GM18519 (cell line): ENCODE measurements at regions not wholly inside any gene's neighbourhood (a gene's known extent, or its start where the extent isn't known, plus 50 kb on each side); places are given as distances from the start of the nearest gene placed in this dataset.
A peak's percentile ranks its signal among the peaks of the same experiment; 100 is the strongest.
"Not testable (repeated sequence)": the region's sequence is repeated elsewhere in the genome, so short reads cannot be mapped to it uniquely, and the experiment has no call there.

Experiments used
- ATAC-seq: cut with Tn5 transposase; IDR thresholded peaks from one replicate; pipeline ENCODE4 v1.9.1; 2021; ENCODE audit warnings: mild to moderate bottlenecking, moderate library complexity; ENCODE audit not compliant: unreplicated experiment, low FRiP score

DNA sequence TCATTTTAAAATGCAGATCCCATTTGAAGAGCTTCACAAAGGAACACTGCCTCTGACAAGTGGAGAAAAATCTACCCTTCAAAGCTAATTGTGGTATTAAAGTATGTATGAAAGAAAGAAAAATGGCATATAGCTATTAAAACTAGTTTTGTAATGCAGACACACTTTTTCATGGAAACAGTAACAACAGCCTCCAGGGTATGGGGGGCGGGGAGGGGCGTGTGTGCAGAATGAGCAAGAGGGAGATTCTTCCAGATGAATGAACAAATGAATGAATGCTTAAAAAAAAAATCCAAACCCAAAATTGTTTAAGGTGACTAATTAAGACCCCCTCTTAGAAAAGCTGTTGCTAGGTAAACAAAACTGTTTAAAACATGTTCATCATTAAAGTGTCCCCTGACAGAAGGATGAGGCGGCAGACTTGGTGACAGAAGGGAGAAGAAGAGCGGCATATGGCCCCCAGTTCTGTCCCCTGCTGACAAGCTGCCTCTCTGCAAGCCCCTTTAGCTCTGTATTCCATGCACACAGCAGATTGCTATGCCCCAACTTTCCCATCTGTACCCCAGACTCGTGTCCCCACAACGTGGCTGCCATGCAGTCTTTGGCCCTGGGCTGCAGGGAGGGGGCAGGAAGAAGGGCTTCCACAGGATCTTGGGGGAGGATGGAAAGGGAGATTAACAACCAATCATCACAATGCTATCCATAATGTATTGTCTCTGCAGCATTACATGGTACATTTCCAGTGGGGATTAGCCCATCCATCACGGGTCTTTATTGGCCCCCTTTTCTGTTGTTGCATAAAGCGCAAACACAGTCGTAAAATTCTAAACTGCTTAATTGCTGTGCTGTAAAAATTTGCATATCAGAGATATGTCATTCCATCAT is 108.4 kb upstream of the OLIG3 start:
- no peak for ATAC-seq

DNA sequence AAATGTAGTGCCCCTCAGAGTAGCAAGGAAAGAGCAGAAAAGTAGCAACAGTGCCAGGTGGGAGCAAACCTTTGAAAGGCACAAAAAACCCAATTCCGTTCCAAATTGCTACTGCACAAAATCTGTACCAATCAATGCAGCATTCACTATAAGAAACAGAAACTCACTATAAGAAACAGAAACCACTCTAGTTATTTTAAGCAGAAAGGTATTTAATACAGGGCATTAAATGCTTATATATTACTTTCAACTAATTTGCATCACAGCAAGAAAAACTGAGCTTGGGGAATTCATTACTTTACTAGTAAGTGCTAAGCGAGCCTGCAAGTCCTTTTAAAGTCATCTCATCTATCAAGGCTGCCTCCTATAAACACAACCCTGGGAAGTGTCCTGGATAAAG is 116.5 kb upstream of the OLIG3 start:
- ATAC-seq: no peak

DNA sequence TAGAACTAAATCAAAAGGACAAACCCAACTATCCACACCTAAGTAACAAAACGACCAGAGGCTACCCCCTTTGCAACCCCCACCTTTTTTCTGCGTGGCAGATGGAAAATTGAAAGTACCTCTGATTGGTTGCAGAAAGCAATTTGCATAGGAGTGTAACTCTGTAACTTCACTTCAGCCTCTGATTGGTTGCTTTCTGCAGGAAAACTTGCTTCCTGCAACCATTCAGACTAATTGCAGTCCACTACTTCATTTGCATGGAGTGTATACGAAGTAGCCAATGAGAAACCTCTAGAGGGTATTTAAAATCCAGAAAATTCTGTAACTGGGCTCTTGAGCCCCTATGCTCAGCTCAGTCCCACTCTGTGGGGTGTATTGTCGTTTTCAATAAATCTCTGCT is 129.1 kb upstream of the OLIG3 start:
- no peak for ATAC-seq

DNA sequence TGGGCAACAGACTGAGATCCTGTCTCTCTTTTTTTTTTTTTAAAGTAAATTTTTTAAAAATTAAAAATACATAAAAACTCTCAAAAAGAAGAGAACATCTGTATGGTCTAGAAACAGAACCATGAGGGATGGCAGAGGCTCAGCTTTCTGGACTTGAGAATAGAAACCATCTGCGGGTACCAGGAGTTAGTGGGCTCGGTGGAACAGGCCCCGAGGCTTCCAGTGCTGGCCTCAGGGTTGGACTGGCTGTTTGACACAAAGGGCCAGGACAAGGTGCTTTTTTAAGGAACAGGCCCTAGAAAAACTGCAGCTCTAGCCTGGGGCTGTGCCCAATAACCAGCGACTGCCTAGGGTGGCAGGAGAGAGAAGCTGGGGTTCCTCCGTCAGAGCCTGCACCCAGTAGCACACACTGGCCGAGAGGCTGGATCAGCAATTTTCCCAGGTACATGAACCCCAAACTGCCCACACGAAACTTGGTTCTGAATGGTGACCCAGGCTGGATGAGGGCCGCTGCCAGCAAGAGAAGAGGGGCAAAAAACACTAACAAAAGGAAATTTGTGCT is 131.0 kb upstream of the OLIG3 start:
- no peak for ATAC-seq

DNA sequence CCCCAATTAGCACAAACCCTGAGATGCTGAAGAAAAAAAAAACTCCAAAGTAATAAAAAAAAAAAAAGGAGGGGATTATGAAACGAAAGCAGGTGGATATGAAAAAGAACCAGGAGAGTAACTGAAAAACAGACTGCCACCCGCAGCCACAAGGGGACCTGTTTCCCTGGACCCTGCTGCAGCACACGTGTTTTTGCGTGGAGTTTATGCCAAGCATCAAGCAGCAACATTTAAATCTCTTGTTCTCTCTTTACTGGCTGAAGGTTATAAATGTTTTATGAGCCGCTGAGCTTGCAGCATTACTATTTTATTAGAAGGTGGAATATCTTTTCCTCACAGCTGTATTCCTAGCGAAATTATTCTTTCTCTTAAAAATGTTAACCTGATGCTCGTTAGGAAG is 131.6 kb upstream of the OLIG3 start:
- no peak for ATAC-seq

DNA sequence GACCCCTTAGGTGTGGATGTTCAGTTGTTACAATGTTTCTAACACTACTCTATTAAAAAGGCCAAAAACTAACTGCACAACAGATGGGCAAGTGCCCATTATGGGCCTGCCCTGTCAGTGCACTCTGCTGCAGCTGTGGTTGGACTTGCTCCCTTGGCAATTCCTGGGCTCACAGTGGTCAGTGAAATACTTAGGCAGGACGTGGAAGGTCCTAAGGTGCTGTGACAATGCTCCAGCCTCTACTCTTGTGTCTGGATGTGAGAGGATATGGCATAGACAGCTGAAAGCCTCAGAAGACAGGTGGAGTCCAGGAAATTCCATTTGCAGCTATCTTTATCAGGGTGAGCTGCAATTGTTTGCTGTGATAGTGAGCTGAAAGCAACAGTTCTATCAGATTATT is 136.5 kb upstream of the OLIG3 start:
- no peak for ATAC-seq

DNA sequence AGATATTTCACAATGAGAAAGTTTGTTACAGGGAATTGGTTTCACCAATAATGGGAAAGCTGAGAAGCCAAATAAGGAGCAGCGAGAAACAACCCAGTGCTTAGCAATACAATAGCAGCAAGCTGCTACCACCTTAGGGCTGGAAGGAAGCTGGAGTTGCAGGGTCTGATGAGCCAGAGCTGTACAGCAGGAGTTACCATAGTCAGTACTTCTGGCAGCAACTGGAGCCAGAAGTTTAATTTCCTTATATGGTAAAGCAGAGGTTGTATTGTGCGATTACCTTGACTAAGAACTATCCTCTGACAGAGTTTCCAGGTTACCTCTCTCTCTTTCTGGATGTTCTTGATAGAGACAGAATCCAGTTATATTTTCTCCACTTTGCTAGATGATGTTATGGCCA is 137.1 kb upstream of the OLIG3 start:
- peak; percentile 69 for ATAC-seq

DNA sequence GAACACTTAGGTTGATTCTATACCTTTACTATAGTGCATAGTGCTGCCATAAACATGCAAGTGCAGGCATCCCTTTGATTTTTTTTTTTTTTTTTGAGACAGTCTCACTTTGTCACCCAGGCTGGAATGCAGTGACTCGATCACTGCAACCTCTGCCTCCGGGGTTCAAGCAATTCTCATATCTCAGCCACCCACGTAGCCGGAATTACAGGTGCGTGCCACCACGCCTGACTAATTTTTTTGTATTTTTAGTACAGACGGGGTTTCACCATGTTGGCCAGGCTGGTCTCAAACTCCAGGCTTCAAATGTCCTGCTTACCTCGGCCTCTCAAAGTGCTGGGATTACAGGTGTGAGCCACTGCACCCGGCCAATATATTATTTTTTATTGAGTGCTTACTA is 140.0 kb upstream of the OLIG3 start:
- ATAC-seq: not testable (repeated sequence)

DNA sequence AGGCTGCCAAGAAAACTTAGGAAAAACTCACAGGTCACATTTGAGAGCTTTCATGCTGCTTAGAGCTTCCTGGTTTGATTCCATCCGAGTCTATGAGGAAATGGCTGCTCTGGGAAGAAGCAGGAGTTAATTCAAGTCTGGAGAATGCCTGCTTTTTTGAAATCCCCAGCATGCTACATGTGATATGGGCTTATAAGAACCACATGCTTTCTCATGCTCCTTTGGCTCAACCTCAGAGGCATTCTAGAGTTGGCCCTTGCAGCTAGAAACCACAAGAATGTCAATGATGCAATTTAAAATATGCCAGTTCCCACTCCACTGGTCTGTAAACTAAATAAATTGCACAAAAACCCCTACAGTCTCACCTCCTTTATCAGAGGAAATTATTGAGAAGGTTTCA is 142.9 kb upstream of the OLIG3 start:
- ATAC-seq: no peak

DNA sequence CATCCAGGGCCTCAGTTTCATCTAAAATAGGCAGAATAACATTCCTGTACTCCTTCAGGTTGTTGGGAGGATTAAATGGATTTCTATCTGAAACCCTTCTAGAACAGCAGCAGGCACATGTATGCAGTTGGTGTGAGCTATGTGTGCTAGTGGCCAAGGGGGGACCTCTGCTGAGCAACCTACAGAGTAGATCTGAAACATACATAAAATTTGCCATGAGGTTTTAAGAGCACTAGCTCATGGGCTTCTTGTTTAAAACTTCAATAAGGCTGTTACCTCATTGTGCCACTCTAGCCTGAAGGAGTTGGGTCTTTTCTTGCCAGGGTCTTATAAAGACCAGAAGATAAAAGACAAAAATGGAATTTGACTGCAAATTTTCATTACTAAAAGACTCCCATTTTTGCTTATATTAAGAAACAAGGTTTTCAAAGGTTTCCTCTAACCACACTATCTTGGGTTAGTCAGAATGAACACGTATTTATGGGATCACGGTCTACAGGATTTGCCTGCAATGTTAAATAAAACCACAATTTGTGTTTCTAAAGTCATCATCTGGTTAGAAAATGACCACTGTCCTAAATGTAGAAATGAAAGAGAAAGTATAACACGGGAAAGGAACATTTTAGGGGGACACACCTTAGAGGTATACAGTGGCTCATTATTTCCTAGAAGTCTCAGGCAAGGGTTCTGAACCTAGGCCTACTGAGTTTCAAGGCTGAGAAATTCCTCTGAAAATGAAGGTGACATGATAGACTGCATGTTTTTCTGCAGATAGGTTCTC is 144.9 kb upstream of the OLIG3 start:
- ATAC-seq: no peak

DNA sequence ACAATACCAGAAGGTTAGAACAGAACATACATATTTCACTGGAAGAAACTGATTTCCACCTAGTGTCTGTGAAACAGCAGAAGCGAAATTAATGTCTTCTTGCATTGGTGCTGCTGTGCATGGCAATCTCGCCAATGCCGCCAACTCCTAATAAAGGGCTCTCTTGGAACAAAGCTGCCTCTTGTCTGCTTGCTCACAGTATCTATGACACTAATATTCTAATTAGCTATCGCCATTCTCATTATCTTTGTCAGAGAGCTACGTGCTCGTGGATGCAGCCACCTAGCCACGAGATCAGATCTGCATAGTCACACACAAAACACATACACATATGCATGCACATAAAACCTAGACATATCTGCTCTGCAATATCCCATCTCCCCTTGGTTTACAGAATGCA is 145.9 kb upstream of the OLIG3 start:
- ATAC-seq: no peak

DNA sequence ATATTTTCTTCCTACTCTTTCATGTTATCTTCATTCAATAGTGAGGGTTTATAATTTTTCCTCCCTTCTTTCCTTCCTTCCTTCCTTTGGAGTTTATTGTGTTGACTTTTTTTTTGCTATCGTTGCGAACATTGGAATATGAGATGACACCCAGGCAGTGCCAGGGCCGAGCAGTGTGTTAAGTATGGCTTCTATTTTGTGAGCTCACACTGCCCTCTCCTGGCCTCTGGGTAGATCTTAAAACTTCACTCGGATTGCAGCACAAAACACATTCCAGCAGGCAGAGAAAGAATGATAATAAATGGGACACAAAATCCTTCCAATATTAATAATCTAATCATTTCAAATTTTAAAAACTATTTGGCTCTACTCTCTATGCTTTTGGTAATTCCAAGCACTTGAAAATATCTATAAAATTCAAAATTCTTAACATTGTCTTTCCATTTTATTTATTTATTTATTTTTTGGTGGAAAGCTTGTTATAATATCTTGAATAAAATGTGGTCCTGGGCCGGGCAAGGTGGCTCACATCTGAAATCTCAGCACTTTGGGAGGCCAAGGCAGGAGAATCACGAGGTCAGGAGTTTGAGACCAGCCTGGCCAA is 147.4 kb upstream of the OLIG3 start:
- peak; percentile 59 for ATAC-seq

DNA sequence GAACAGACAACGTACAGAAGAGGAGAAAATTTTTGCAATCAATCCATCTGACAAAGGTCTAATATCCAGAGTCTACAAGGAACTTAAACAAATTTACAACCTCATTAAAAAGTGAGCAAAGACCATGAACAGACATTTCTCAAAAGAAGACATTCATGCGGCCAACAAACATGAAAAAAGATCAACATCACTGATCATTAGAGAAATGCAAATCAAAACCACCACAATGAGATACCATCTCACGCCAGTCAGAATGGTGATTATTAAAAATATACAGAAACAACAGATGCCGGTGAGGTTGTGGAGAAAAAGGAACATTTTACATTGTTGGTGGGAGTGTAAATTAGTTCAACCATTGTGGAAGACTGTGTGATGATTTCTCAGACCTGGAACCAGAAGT is 149.0 kb upstream of the OLIG3 start:
- not testable (repeated sequence) for ATAC-seq

DNA sequence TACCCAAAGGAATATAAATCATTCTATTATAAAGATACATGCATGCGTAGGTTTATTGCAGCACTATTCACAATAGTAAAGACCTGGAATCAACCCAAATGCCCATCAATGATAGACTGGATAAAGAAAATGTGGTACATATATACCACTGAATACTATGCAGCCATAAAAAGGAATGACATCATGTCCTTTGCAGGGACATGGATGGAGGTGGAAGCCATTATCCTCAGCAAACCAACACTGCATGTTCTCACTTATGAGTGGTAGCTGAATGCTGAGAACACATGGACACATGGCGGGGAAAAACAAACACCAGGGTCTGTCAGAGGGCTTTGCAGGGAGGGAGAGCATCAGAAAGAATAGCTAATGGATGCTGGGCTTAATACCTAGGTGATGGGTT is 149.4 kb upstream of the OLIG3 start:
- not testable (repeated sequence) for ATAC-seq

DNA sequence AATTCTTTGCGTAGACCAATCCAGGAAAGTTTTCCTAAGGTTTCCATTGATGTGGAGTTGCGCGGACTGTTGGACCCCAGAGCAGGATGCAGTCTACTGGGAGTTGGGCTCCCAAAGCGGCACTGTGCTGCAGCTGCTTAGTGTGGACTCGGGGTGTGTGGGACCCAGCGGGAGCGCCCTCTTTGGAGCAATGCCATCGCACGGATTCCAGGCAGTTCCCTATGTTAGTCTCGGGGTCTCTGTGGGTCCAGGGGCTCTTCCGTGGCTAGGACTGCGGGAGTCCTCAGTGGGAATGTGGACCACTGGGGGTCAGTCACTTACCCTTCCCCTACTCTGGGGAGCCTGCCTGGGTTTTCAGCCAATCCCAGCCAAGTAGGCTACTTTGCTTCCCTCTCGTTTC is 151.7 kb upstream of the OLIG3 start:
- no peak for ATAC-seq

DNA sequence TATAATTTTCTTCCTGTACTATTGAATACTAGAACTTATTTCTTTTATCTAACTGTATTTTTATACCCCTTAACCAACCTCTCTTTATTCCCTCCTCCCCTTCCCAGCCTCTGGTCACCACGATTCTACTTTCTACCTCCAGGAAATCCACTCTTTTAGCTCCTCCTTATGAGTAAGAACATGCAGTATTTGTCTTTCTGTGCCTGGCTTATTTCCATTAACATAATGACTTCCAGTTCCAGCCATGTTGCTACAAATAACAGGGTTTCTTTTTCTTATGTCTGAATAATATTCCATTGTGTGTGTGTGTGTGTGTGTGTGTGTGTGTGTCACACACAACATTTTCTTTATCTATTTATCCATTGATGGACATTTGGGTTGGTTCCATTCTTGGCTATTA is 152.3 kb upstream of the OLIG3 start:
- no peak for ATAC-seq

DNA sequence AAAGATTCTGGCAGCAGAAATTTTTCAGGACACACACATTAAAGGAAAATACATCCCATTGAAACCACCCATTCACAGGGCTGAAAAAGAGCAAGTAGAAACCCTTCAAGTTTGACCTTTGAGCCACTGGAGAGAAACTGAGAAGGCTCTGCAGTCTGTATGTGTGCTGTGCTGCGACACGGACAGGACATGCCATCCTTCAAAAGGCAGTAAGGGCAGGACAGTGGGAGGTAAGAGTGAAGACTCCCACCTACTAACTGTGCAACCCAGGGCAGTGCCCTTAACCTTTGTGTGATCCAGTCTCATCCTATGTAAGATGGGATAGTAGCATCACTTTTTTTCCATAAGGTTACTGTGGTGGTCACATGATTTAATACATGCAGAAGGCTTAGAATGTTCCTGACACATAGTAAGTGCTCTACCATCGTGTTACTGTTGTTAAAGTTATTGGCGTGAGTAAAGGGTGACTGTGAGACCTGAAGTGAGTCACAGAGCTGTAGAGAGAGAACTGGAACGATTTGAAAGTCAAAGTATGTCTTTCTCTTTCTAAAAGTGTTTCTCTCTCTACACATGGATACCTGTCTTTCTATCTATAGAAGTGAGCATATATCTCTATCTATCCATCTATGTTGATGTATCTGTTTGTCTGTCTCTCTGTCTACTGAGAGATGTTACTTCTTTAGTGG is 153.7 kb upstream of the OLIG3 start:
- ATAC-seq: peak; percentile 64

DNA sequence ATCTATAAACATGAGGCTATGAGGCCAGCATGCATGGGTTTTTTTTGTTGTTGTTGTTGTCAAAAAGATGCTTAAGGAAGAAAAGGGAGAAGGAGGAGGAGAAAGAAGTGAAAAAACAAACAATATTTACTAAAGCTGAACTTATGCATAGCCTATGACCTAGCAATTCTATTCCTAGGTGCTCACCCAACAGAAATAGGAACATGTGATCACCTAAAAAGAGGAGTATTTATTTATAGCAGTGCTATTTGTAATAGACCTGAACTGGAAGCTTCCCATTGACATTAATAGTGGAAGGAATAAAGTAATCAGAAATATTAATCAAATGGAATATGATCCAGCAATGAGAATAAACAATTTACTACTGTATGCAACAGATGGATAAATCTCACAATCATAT is 156.5 kb upstream of the OLIG3 start:
- ATAC-seq: no peak

DNA sequence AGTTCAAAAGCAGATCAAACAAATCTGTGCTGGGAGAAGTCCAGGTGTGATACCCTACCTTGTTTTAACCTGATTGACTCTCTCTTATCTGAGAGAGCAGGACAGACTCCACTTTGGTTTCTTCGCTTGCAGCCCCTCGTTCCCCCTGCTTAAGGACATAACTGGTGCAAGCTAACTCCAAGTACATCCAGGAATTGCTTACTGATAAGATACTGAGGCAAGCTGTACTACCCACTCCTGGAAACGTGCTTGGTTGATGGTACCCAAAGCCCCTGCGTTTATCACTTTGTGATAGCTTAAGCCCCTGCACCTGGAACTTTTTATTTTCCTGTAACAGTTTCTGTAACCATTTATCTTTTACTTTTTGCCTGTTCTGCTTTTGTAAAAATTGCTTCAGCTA is 157.0 kb upstream of the OLIG3 start:
- ATAC-seq: no peak

DNA sequence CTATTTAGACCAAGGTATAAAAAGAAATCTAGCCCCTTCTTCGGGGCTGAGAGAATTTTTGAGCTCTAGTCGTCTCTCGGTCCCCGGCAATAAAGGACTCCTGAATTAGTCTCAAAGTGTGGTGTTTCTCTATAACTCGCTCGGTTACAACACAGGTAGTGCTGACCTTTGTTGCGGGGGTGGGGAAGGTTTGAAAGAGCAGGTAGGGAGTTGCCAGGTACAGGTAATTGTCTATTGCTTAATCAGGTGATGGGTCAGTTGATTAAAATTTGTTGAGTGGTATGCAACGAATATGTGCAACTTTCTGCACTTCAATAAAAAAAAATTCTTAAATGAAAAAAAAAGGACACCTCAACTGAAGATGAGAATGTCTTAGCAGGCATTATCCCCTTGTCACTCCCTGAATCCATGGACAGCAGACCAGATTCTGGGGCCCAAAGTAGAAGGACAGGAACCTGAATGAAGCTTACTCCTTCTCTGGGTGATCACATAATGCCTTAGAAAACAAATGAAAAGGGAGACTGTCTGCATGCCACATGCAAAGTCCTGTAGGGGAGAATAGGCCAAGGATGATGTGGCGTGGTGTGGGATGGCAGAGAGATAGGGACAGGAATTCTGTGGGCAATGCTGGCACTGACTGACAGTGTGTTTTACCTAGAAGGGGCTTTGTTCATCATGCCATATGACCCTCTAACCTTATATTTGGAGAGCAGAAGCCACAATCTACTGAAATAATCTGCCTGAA is 157.6 kb upstream of the OLIG3 start:
- ATAC-seq: no peak
